ENCODE measurements at regions not wholly inside any gene's neighbourhood (a gene's known extent, or its start where the extent isn't known, plus 50 kb on each side); places are given as distances from the start of the nearest gene placed in this dataset.

DNA sequence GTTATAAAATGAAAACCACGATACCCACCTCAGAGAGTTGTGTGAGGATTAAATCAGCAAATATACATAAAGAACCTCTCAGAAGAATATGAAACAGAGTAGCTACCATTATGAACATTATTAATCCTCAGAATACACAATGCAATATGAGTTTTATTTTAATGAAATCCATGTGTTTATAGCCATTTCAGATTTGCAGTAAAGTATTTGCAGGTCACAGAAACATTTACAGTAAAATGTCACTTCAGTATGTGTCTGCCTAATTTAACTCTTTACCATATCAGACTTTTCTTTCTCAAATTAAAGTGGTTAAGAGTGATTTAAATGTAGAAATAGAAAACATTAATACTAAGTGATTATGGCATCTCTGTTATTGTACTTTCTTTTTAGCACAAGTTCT lies 365.2 kb upstream of the MPDZ start:
- TF ChIP-seq ZNF75D (CRISPR knock-in tag; IDR thresholded peaks at IDR 0.05; ENCODE audit: borderline replicate concordance) (no peak), ZNF768 (CRISPR knock-in tag; IDR thresholded peaks at IDR 0.05) (no peak), SP1 (IDR thresholded peaks at IDR 0.05) (no peak), SP1 (CRISPR knock-in tag; IDR thresholded peaks at IDR 0.05) (no peak), SMARCE1 (IDR thresholded peaks at IDR 0.05; ENCODE audit: borderline replicate concordance) (no peak)
